CD14-positive monocyte (primary cell): ENCODE measurements at regions not wholly inside any gene's neighbourhood (a gene's known extent, or its start where the extent isn't known, plus 50 kb on each side); places are given as distances from the start of the nearest gene placed in this dataset.
"Not testable (repeated sequence)": the region's sequence is repeated elsewhere in the genome, so short reads cannot be mapped to it uniquely, and the experiment has no call there.

Source experiments
- DNase-seq, 3 donors: peaks; one replicate each; pipeline ENCODE4 v3.0.0-alpha.2; 2011 to 2022
- H2AFZ ChIP-seq: 2 replicates; pipeline ENCODE4 v1.6.0; 2012; ENCODE audit warnings: mild to moderate bottlenecking, low read depth, low read length, inconsistent platforms; ENCODE audit not compliant: insufficient read depth, poor library complexity, severe bottlenecking
- H3K27ac ChIP-seq, 2 donors: 1 replicate in 1 of 2; 2 replicates in 1 of 2; pipeline ENCODE4 v1.5.1; 2012 to 2013; ENCODE audit warnings: low read length in 2 of 2, control low read depth in 1 of 2, inconsistent platforms in 1 of 2, low read depth in 1 of 2, mild to moderate bottlenecking in 1 of 2
- H3K27me3 ChIP-seq, 2 donors: one replicate each; pipeline versions ENCODE4 v1.6.0 to v1.6.1; 2011 to 2013; ENCODE audit warnings: low read length in 2 of 2; ENCODE audit not compliant: control insufficient read depth in 2 of 2, insufficient read depth in 2 of 2
- H3K36me3 ChIP-seq, 2 donors: replicated peaks in 1 of 2; 1 replicate in 1 of 2; 2 replicates in 1 of 2; pipeline versions ENCODE4 v1.5.1 to v1.6.1; 2012 to 2013; ENCODE audit warnings: low read length in 2 of 2, control low read depth in 1 of 2, inconsistent platforms in 1 of 2, mild to moderate bottlenecking in 1 of 2; ENCODE audit not compliant: insufficient read depth in 2 of 2, control insufficient read depth in 1 of 2
- H3K4me1 ChIP-seq, 2 donors: 1 replicate in 1 of 2; 2 replicates in 1 of 2; pipeline versions ENCODE4 v1.5.1 to v1.6.1; 2012 to 2013; ENCODE audit warnings: low read length in 2 of 2, control low read depth in 1 of 2, inconsistent platforms in 1 of 2, mild to moderate bottlenecking in 1 of 2, moderate library complexity in 1 of 2; ENCODE audit not compliant: insufficient read depth in 2 of 2, control insufficient read depth in 1 of 2
- H3K4me2 ChIP-seq: replicated peaks from 2 replicates; pipeline ENCODE3; 2012; ENCODE audit warnings: low read length, moderate library complexity, mild to moderate bottlenecking; ENCODE audit not compliant: poor library complexity, severe bottlenecking; ENCODE audit errors: extremely low read depth
- H3K4me3 ChIP-seq, 3 experiments: fragments of 200-600 bp in 1 of 3; sonication (generic) in 1 of 3; replicated peaks in 1 of 3; 1 replicate in 2 of 3; 2 replicates in 1 of 3; pipeline ENCODE4 v1.5.1; 2011 to 2013; ENCODE audit warnings: low read length in 3 of 3, mild to moderate bottlenecking in 3 of 3, control low read depth in 2 of 3, low read depth in 2 of 3, inconsistent platforms in 1 of 3, moderate library complexity in 1 of 3
- H3K79me2 ChIP-seq: 2 replicates; pipeline ENCODE4 v1.6.0; 2012; ENCODE audit warnings: mild to moderate bottlenecking, control low read depth, inconsistent platforms, low read length, moderate library complexity; ENCODE audit not compliant: insufficient read depth
- H3K9ac ChIP-seq: 2 replicates; pipeline ENCODE4 v1.6.0; 2017; ENCODE audit warnings: low read length, mild to moderate bottlenecking; ENCODE audit not compliant: insufficient read depth, poor library complexity, severe bottlenecking
- H3K9me3 ChIP-seq, 2 donors: replicated peaks in 1 of 2; 1 replicate in 1 of 2; 2 replicates in 1 of 2; pipeline versions ENCODE4 v1.5.1 to v1.6.1; 2012 to 2013; ENCODE audit warnings: low read length in 2 of 2, control low read depth in 1 of 2; ENCODE audit not compliant: control insufficient read depth in 1 of 2, insufficient read depth in 1 of 2
- H4K20me1 ChIP-seq: 2 replicates; pipeline ENCODE4 v1.6.0; 2012; ENCODE audit warnings: mild to moderate bottlenecking, low read length, control low read depth, moderate library complexity; ENCODE audit not compliant: insufficient read depth
- H3K27ac Mint-ChIP-seq, 7 donors: one replicate each; pipeline ENCODE4 v1.8.0; 2020; ENCODE audit warnings: mild to moderate bottlenecking in 7 of 7, mixed read lengths in 7 of 7, moderate library complexity in 6 of 7, inconsistent platforms in 2 of 7
- H3K27me3 Mint-ChIP-seq, 3 donors: one replicate each; pipeline ENCODE4 v1.8.0; 2021 to 2022; ENCODE audit warnings: low read depth in 3 of 3, mild to moderate bottlenecking in 3 of 3, mixed read lengths in 3 of 3, moderate library complexity in 3 of 3, inconsistent platforms in 1 of 3
- H3K36me3 Mint-ChIP-seq, 2 donors: one replicate each; pipeline ENCODE4 v1.8.0; 2020; ENCODE audit warnings: mixed read lengths in 2 of 2, inconsistent platforms in 1 of 2, mild to moderate bottlenecking in 1 of 2
- H3K4me1 Mint-ChIP-seq: one replicate; pipeline ENCODE4 v1.8.0; 2020; ENCODE audit warnings: mild to moderate bottlenecking, mixed read lengths
- H3K4me3 Mint-ChIP-seq, 2 donors: one replicate each; pipeline ENCODE4 v1.8.0; 2020; ENCODE audit warnings: mild to moderate bottlenecking in 2 of 2, mixed read lengths in 2 of 2, moderate library complexity in 1 of 2
- H3K9me3 Mint-ChIP-seq, 7 donors: one replicate each; pipeline ENCODE4 v1.8.0; 2020 to 2022; ENCODE audit warnings: mixed read lengths in 7 of 7, mild to moderate bottlenecking in 6 of 7, moderate library complexity in 6 of 7, inconsistent platforms in 2 of 7
- WGBS: methylation state at CpG from one replicate; pipeline ENCODE4 v1.1.5; 2013; ENCODE audit warnings: missing lambda C conversion rate; ENCODE audit not compliant: insufficient coverage; 5-methylcytosine and 5-hydroxymethylcytosine counted together
- intact Hi-C, 2 donors: fragments of 100-400 bp; cut with micrococcal nuclease; formaldehyde crosslinking; loops; one replicate each; pipeline versions ENCODE4 v1.15.0 to v1.15.1; 2023
- TF ChIP-seq, protein P1 (sequence below): fragments of 200-600 bp; IDR thresholded peaks from one replicate; pipeline ENCODE4 v1.8.0; 2022; ENCODE audit warnings: antibody characterized with exemption, mild to moderate bottlenecking

DNA sequence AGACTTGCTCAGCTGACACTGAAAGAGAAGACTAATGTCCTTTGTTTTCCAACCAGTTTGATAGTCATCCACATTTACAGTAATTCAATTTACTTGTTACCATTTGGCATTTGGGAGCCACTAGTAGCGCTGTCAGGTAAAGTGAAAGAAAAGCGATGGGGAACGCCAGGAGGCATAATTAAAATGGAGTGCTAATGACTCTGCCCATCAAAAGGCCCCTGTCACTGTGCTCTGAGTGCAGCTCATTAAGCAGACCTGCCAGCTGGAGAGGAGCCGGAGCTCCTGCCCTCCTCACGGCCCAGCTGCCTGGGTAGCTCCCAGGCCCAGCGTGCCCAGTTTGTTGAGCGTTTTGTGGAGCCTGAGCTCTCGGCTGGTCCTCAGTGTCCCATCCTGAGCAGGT lies 463.6 kb upstream of the CCDC196 start:
- Mint-ChIP-seq H3K9me3 (peaks cover 0 to 6% (median 2%) of the 10 kb centered on the region in 7 donors), H3K4me3 (no peak overlapping the region), H3K27me3 (no peaks in the 10 kb centered on the region), H3K36me3 (no peaks in the 10 kb centered on the region), H3K27ac (no peak overlapping the region), H3K4me1 (no peaks in the 10 kb centered on the region)
- Histone ChIP-seq H3K36me3 (no peaks in the 10 kb centered on the region), H3K27ac (no peak overlapping the region), H3K4me2 (no peak overlapping the region), H3K27me3 (no peaks in the 10 kb centered on the region), H3K9me3 (no peaks in the 10 kb centered on the region), H3K4me3 (no peak overlapping the region), H3K9ac (no peak overlapping the region), H2AFZ (no peak overlapping the region), H3K4me1 (no peaks in the 10 kb centered on the region), H3K79me2 (no peaks in the 10 kb centered on the region), H4K20me1 (no peaks in the 10 kb centered on the region)
- TF ChIP-seq, protein P1, sequence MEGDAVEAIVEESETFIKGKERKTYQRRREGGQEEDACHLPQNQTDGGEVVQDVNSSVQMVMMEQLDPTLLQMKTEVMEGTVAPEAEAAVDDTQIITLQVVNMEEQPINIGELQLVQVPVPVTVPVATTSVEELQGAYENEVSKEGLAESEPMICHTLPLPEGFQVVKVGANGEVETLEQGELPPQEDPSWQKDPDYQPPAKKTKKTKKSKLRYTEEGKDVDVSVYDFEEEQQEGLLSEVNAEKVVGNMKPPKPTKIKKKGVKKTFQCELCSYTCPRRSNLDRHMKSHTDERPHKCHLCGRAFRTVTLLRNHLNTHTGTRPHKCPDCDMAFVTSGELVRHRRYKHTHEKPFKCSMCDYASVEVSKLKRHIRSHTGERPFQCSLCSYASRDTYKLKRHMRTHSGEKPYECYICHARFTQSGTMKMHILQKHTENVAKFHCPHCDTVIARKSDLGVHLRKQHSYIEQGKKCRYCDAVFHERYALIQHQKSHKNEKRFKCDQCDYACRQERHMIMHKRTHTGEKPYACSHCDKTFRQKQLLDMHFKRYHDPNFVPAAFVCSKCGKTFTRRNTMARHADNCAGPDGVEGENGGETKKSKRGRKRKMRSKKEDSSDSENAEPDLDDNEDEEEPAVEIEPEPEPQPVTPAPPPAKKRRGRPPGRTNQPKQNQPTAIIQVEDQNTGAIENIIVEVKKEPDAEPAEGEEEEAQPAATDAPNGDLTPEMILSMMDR: no peak
- intact Hi-C loops: no loop called here
- 96% methylated on average over 7 of the region's 8 CpGs for WGBS
- DNase-seq: no peak

DNA sequence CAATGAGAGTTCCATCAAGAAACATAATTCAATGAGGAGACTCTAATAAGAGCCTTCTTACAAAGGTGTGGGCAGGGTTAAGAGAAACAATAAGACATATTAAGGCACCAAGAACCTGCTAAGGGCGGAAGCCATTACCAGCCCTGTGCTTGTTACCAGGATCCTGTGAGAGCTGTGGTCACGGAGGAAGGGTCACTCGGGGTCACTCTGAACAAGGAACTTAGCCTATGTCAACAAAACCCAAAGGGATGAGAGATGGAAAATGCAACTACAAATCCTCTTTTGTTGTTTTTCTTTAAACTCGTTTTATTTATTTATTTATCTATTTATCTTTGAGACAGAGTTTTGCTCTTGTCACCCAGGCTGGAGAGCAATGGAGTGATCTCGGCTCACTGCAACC lies 460.4 kb upstream of the CCDC196 start:
- Histone ChIP-seq H3K4me3 (no peak overlapping the region), H4K20me1 (no peaks in the 10 kb centered on the region), H3K27ac (no peak overlapping the region), H3K4me1 (no peaks in the 10 kb centered on the region), H3K36me3 (no peaks in the 10 kb centered on the region), H3K27me3 (no peaks in the 10 kb centered on the region), H3K79me2 (no peaks in the 10 kb centered on the region), H2AFZ (no peak overlapping the region), H3K9me3 (no peaks in the 10 kb centered on the region), H3K9ac (no peak overlapping the region), H3K4me2 (no peak overlapping the region)
- Mint-ChIP-seq H3K4me3 (no peak overlapping the region), H3K27me3 (no peaks in the 10 kb centered on the region), H3K27ac (no peak overlapping the region), H3K9me3 (peaks cover 6 to 16% (median 9%) of the 10 kb centered on the region in 7 donors), H3K36me3 (no peaks in the 10 kb centered on the region), H3K4me1 (no peaks in the 10 kb centered on the region)
- TF ChIP-seq, protein P1: no peak
- intact Hi-C loops: no loop called here
- WGBS: 82% methylated on average over 3 of the region's 5 CpGs
- no peak for DNase-seq

DNA sequence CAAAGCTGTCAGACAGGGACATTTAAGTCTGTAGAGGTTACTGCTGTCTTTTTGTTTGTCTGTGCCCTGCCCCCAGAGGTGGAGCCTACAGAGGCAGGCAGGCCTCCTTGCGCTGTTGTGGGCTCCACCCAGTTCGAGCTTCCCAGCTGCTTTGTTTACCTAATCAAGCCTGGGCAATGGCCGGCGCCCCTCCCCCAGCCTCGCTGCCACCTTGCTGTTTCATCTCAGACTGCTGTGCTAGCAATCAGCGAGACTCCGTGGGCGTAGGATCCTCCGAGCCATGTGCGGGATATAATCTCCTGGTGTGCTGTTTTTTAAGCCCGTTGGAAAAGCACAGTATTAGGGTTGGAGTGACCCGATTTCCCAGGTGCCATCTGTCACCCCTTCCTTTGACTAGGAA lies 454.2 kb upstream of the CCDC196 start:
- H3K36me3 Mint-ChIP-seq, H3K4me3 Mint-ChIP-seq, H3K9ac ChIP-seq, DNase-seq, H3K4me2 ChIP-seq, H3K27ac Mint-ChIP-seq, H3K4me1 Mint-ChIP-seq, H3K36me3 ChIP-seq, H3K27me3 Mint-ChIP-seq, H3K4me3 ChIP-seq, H3K79me2 ChIP-seq, H2AFZ ChIP-seq, H3K27me3 ChIP-seq, H3K27ac ChIP-seq, H4K20me1 ChIP-seq, intact Hi-C loops, H3K4me1 ChIP-seq: not testable (repeated sequence)
- WGBS: 100% methylated on average over 5 of the region's 12 CpGs
- H3K9me3 Mint-ChIP-seq: peaks cover 17 to 35% (median 27%) of the 10 kb centered on the region in 7 donors
- peaks cover 0 to 14% of the 10 kb centered on the region in 2 donors for H3K9me3 ChIP-seq
